GM23338 (cell line): ENCODE measurements at regions not wholly inside any gene's neighbourhood (a gene's known extent, or its start where the extent isn't known, plus 50 kb on each side); places are given as distances from the start of the nearest gene placed in this dataset.

Experiments
- ATAC-seq: fragments of 200-7000 bp; cut with Tn5 transposase; 3 replicates; pipeline ENCODE4 v1.9.1; 2020
- DNase-seq: peaks from one replicate; pipeline ENCODE4 v3.0.0-alpha.2; 2015; ENCODE audit warnings: low spot score
- H2AFZ ChIP-seq: fragments of 200-600 bp; sonication (generic); 2 replicates; pipeline ENCODE4 v1.8.0; 2016; ENCODE audit warnings: antibody characterized with exemption, mild to moderate bottlenecking, moderate library complexity
- H3F3A ChIP-seq: fragments of 200-600 bp; sonication (generic); replicated peaks from 2 replicates; pipeline ENCODE4 v1.8.0; 2017; ENCODE audit warnings: antibody characterized with exemption, mixed run types, low read depth
- H3K27ac ChIP-seq: fragments of 200-600 bp; sonication (generic); 2 replicates; pipeline ENCODE4 v1.6.1; 2016; ENCODE audit warnings: low read depth
- H3K27me3 ChIP-seq: fragments of 200-600 bp; sonication (generic); 2 replicates; pipeline ENCODE4 v1.8.0; 2016; ENCODE audit warnings: mild to moderate bottlenecking, mixed run types, moderate library complexity; ENCODE audit not compliant: insufficient read depth
- H3K36me3 ChIP-seq: fragments of 200-600 bp; sonication (generic); 2 replicates; pipeline ENCODE4 v1.8.0; 2016; ENCODE audit warnings: mild to moderate bottlenecking; ENCODE audit not compliant: insufficient read depth
- H3K4me1 ChIP-seq: fragments of 200-600 bp; sonication (generic); 2 replicates; pipeline ENCODE4 v1.8.0; 2016; ENCODE audit warnings: mild to moderate bottlenecking, moderate library complexity; ENCODE audit not compliant: insufficient read depth
- H3K4me2 ChIP-seq: fragments of 200-600 bp; sonication (generic); 2 replicates; pipeline ENCODE4 v1.7.1; 2017; ENCODE audit warnings: mixed run types
- H3K4me3 ChIP-seq: fragments of 200-600 bp; sonication (generic); 2 replicates; pipeline ENCODE4 v1.6.1; 2016; ENCODE audit warnings: mixed run types
- H3K79me2 ChIP-seq: fragments of 200-600 bp; sonication (generic); replicated peaks from 2 replicates; pipeline ENCODE4 v1.8.0; 2017; ENCODE audit warnings: mild to moderate bottlenecking; ENCODE audit not compliant: insufficient read depth
- H3K9me2 ChIP-seq: fragments of 200-600 bp; sonication (generic); 2 replicates; pipeline ENCODE4 v1.8.0; 2017; ENCODE audit not compliant: insufficient read depth
- H4K20me1 ChIP-seq: fragments of 200-600 bp; sonication (generic); replicated peaks from 2 replicates; pipeline ENCODE4 v1.8.0; 2017; ENCODE audit warnings: mild to moderate bottlenecking; ENCODE audit not compliant: insufficient read depth
- H3K27ac Mint-ChIP-seq: 2 replicates; pipeline ENCODE4 v1.8.0; 2020; ENCODE audit warnings: inconsistent platforms, mild to moderate bottlenecking, moderate library complexity, mixed read lengths
- H3K27me3 Mint-ChIP-seq: 3 replicates; pipeline ENCODE4 v1.8.0; 2022; ENCODE audit warnings: low read depth, mild to moderate bottlenecking, moderate library complexity, mixed read lengths, inconsistent platforms; ENCODE audit not compliant: insufficient read depth, poor library complexity
- H3K36me3 Mint-ChIP-seq: 3 replicates; pipeline ENCODE4 v1.8.0; 2021; ENCODE audit warnings: low read depth, mild to moderate bottlenecking, inconsistent platforms, moderate library complexity, mixed read lengths
- H3K4me1 Mint-ChIP-seq: 3 replicates; pipeline ENCODE4 v1.8.0; 2020; ENCODE audit warnings: mild to moderate bottlenecking, inconsistent platforms, mixed read lengths
- H3K4me3 Mint-ChIP-seq: 3 replicates; pipeline ENCODE4 v1.8.0; 2021; ENCODE audit warnings: moderate library complexity, mild to moderate bottlenecking, inconsistent platforms, mixed read lengths
- H3K9me3 Mint-ChIP-seq: 3 replicates; pipeline ENCODE4 v1.8.0; 2020; ENCODE audit warnings: moderate library complexity, mild to moderate bottlenecking, inconsistent platforms, mixed read lengths
- CTCF ChIP-seq, 2 experiments: fragments of 200-600 bp in 1 of 2; sonication (generic) in 1 of 2; conservative IDR thresholded peaks; 2 replicates each; pipeline versions ENCODE4 v1.5.1 to v1.6.1; 2016 to 2017; ENCODE audit warnings: antibody characterized with exemption in 2 of 2, low read depth in 2 of 2, mild to moderate bottlenecking in 2 of 2, moderate library complexity in 1 of 2
- ETS1 ChIP-seq: IDR thresholded peaks from 2 replicates; pipeline ENCODE4 v1.6.1; 2016; ENCODE audit warnings: antibody characterized with exemption
- EZH2 ChIP-seq: fragments of 200-600 bp; sonication (generic); IDR thresholded peaks from one replicate; pipeline ENCODE4 v1.8.0; 2017; ENCODE audit warnings: antibody characterized with exemption, mild to moderate bottlenecking, low read depth; ENCODE audit not compliant: unreplicated experiment
- EZH2phosphoT487 ChIP-seq: fragments of 200-600 bp; sonication (generic); IDR thresholded peaks from one replicate; pipeline ENCODE4 v1.8.1; 2018; ENCODE audit warnings: antibody characterized with exemption; ENCODE audit not compliant: unreplicated experiment
- JUNB ChIP-seq: IDR thresholded peaks from one replicate; pipeline ENCODE4 v1.6.1; 2016; ENCODE audit warnings: antibody characterized with exemption; ENCODE audit not compliant: unreplicated experiment
- NANOG ChIP-seq: IDR thresholded peaks from 2 replicates; pipeline ENCODE4 v1.6.1; 2016; ENCODE audit warnings: antibody characterized with exemption, borderline replicate concordance
- POLR2AphosphoS5 ChIP-seq: IDR thresholded peaks from 2 replicates; pipeline ENCODE4 v1.6.1; 2016; ENCODE audit warnings: antibody characterized with exemption, low read depth
- ZNF331 ChIP-seq: fragments of 250-450 bp; sonication (Bioruptor Pico); IDR thresholded peaks from 2 replicates; pipeline ENCODE4 v1.5.0; 2020; ENCODE audit warnings: low read depth, mild to moderate bottlenecking, moderate library complexity
- ZNF462 ChIP-seq: fragments of 250-450 bp; sonication (Bioruptor Pico); IDR thresholded peaks from 2 replicates; pipeline ENCODE4 v1.5.0; 2020; ENCODE audit warnings: mild to moderate bottlenecking, moderate library complexity

- TF ChIP-seq ZNF462 (CRISPR knock-in tag) (no peak), EZH2 (no peak), ZNF331 (CRISPR knock-in tag) (no peak), NANOG (no peak)
These were observed 750.2 kb downstream of the HDGFL1 start (continued) for GRCh38 chr6:23319582-23319981.

- no peaks in the 10 kb centered on the region for H3K79me2 ChIP-seq
- H3K27ac ChIP-seq, result no peak overlapping the region
- H3F3A ChIP-seq, result no peaks in the 10 kb centered on the region
- peaks cover 8% of the 10 kb centered on the region; the same call in 1 of the 2 replicates for H3K4me1 ChIP-seq
- TF ChIP-seq CTCF (conservative IDR thresholded peaks at IDR 0.05; ENCODE audit: low read depth in 2 of 2), result no peak
- no peak for TF ChIP-seq ZNF331 (CRISPR knock-in tag)
- no peak for TF ChIP-seq JUNB
- TF ChIP-seq EZH2, result no peak
- no peak for TF ChIP-seq ETS1
- no peak for TF ChIP-seq POLR2AphosphoS5
- no peak for TF ChIP-seq EZH2phosphoT487
- TF ChIP-seq NANOG, result no peak
- ATAC-seq, result no peak
- H4K20me1 ChIP-seq, result no peaks in the 10 kb centered on the region
- Mint-ChIP-seq H3K4me1 (peaks cover 6% of the 10 kb centered on the region; the same call in 2 of the 3 replicates), H3K27me3 (peaks cover 2% of the 10 kb centered on the region), H3K9me3 (no peaks in the 10 kb centered on the region), H3K4me3 (no peak overlapping the region), H3K27ac (no peak overlapping the region), H3K36me3 (no peaks in the 10 kb centered on the region)
- H3K36me3 ChIP-seq, result no peaks in the 10 kb centered on the region
- no peak overlapping the region for H3K4me3 ChIP-seq
- H3K9me2 ChIP-seq, result peaks cover 7% of the 10 kb centered on the region; the same call in 1 of the 2 replicates
- no peak overlapping the region for H2AFZ ChIP-seq
- no peaks in the 10 kb centered on the region for H3K27me3 ChIP-seq
- H3K4me2 ChIP-seq, result no peak overlapping the region
- DNase-seq, result no peak
These were observed 751.2 kb downstream of the HDGFL1 start for GRCh38 chr6:23320471-23321015.
